NCI-H748 treated with DMSO at 0.1 percent for 48 hours (cell line): ENCODE measurements at regions not wholly inside any gene's neighbourhood (a gene's known extent, or its start where the extent isn't known, plus 50 kb on each side); places are given as distances from the start of the nearest gene placed in this dataset.

Experiments used
- DNase-seq: peaks from one replicate; lab custom pipeline; 2025; lab: John Stamatoyannopoulos, UW

DNA sequence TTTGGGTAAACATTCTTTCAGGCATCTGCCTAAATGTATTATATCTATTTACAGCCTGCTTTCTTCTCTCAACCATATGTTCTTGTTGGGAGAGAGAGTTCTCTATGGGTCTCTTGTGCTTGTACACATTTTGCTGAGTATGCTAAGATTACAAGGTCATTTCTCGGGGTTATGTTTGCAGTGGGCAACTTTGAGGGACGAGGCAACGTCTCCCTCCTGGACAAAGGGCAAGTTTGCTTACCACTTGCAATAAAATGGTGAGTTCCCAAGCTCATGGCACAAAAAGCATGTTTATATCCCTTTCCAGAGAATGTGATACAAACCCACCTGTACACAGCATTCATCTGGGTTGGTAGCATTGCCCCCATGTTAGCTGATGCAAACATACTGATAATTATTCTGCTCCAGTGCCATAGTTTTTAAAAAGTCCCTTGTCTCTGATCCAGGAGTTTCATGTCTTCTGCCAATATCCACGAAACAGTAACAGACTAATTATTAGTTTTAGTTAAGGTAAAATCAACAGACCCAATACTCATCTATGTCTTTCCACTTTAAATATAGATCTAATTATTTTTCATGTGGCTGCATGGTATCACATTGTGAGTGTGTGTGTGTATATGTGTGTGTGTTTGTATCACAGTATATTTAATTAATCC lies 84.2 kb upstream of the MAPK4 start:
- no peak for DNase-seq

DNA sequence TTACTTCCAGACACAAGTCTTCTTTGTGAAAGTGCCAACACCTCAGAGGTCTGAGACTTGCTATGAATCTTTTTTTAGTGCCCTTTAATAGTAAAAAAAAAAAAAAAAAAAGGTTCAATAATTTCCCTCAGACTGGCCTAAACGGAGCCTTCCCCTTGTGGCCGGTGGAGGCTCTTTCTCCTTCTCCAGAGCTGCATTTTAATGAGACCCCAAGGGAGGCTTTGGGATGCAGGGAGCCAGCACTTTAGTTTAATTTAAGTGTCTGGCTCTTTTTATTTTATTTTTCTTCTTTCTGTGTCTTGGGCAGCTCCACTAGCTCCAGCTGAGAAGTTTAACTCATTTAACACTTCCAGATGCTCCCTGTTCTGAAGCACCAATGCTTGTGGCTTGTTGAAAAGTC lies 67.8 kb upstream of the MAPK4 start:
- no peak for DNase-seq

DNA sequence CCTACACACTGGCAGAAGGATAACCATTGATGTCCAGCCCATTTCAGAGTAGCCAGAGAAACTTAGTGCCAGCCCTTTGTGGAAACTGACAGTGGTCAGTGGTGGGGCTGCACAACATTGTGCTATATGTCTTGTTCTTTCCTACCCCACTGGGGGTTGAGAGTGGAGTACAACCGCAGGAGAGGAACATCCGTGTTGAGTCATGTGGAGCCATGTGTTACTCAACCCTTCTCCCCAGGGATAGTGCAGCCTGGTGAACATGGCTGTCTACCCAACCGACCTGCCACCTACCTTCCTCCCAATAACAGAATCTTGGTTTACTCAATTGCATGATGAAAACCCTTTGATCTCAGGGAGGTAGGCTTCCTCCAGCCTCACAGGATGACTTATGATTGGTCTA lies 65.3 kb upstream of the MAPK4 start:
- DNase-seq, result no peak

DNA sequence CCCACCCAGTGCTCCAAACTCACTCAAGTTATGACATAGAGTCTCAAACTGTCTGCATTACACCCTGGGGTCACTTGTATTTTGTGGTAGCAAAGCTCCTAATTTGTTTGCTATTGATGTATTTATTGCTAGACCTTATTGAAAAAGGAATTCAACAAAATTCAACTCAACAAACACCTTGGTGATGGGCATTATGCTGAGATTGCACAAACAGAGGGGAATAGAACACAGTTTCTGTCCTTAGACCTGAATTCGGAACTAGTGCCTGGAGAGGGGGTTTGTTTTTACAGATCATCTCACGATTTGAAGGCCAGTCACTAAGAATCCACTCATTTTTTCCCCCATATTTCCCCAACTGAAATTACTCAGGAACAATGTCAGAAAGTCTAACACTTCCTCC lies 53.5 kb upstream of the MAPK4 start:
- DNase-seq, result no peak

DNA sequence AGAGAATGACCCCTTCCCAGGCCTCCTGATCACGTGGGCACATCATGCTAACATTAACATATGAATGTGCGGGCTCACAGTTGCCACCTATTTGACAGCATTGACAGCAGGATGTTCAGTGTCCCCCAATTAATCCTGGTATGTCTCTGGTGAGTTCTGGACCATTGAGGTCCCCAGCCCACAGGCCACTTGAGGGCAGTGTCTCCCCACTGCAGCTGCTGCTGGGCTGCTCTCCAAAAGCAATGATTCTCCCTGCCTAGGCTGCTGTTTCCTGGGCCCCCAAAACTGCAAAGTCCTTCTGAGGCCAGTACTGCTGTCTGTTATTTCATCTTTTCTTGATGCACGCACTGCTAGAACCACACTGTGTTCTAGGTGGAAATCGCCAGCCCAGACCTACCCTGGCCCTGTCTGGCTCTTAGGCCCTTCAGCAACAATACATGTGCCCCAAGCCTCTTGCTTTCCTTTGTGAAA lies 52.7 kb upstream of the MAPK4 start:
- peak; percentile 19 for DNase-seq

DNA sequence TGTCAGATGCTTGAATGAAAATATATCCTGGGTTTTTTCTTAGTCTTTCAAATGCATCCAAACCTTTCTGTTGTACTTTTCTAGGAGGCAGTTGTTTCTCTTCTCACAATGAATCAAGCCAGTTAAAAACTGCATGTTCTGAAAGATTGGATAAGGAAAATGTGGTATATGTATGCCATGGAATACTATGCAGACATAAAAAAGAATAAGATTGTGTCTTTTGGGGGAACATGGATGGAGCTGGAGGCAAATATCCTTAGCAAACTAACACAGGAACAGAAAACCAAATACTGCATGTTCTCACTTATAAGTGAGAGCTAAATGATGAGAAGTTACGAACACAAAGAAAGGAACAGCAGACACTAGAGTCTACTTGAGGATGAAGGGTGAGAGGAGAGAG lies 51.7 kb upstream of the MAPK4 start:
- DNase-seq, result no peak

DNA sequence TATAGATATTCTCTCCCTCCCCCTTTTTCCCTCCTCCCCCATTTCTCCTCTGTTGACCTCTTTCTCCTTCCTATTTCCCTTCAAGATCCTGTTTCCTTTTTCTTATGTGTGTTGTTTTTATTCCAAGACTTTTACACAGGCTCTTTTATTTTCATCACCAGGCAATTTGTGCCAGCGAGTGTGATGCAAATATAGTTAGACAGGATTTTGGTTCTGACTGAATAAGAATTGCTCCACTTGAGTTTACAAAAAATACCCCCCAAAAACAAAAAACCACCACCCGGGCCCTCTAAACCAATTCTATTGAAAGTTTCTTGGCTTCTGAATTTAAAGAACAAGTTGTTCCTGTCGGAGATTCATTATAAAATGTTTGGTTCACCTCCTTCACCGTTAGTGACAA lies 50.9 kb upstream of the MAPK4 start:
- DNase-seq, result no peak
